GM18499 (cell line): ENCODE measurements at regions not wholly inside any gene's neighbourhood (a gene's known extent, or its start where the extent isn't known, plus 50 kb on each side); places are given as distances from the start of the nearest gene placed in this dataset.
"Not testable (repeated sequence)": the region's sequence is repeated elsewhere in the genome, so short reads cannot be mapped to it uniquely, and the experiment has no call there.

ENCODE experiments used
- ATAC-seq: cut with Tn5 transposase; IDR thresholded peaks from one replicate; pipeline ENCODE4 v1.9.1; 2021; ENCODE audit warnings: moderate number of reproducible peaks; ENCODE audit not compliant: insufficient read depth, unreplicated experiment

DNA sequence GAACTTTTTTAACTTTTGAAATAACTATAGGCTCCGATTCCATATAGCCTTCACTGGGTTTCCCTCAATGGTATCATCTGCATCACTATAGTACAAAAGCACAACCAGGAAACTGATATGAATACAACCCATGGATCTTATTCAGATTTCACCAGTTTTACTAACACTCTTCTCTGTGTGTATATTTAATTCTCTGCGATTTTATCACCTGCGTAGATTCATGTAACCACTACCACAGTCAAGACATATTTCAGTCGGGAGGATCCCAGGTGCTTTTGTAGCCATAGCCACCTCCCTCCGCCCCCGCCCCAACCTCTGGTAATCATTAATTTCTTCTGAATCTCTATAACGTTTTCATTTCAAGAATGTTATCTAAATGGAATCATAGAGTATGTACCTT lies 82.8 kb upstream of the C7orf33 start:
- no peak for ATAC-seq

DNA sequence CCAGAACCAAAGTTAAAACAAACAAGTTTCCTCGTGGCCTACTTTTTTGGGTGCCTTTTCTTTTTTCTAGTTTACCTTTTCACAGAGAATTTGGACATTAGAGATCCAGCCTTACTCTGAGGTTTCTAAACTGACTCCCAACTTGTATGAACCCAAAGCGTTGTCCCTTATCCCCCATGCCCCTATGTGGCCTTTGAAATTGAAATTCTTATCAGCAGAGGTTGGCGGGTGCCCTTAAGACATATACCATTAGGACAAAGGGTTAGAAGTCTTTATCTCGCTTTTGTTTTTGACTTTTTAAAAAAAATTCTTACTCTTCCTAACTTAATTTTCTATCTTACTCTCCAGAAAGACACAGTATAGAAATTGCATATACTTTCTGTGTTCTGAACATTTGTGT lies 76.3 kb upstream of the C7orf33 start:
- ATAC-seq: no peak

DNA sequence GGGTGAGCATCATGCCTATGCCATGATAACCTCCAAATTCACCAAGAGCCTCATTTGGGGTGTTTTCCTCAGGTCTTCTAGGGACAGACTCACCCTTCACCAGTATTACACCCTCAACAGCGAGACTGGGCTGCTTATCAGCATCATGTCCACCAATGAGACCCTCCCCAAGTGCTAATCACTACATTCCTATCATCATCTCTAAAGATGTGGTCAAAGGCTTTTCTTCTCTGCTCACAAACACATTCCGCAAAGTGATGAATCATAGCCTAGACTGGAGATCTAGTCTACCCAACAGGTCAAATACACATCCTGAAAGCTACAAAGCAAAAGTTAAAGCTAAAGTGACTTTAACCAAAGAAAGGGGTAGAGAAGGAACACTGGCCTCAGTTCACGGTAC lies 75.3 kb upstream of the C7orf33 start:
- ATAC-seq: no peak

DNA sequence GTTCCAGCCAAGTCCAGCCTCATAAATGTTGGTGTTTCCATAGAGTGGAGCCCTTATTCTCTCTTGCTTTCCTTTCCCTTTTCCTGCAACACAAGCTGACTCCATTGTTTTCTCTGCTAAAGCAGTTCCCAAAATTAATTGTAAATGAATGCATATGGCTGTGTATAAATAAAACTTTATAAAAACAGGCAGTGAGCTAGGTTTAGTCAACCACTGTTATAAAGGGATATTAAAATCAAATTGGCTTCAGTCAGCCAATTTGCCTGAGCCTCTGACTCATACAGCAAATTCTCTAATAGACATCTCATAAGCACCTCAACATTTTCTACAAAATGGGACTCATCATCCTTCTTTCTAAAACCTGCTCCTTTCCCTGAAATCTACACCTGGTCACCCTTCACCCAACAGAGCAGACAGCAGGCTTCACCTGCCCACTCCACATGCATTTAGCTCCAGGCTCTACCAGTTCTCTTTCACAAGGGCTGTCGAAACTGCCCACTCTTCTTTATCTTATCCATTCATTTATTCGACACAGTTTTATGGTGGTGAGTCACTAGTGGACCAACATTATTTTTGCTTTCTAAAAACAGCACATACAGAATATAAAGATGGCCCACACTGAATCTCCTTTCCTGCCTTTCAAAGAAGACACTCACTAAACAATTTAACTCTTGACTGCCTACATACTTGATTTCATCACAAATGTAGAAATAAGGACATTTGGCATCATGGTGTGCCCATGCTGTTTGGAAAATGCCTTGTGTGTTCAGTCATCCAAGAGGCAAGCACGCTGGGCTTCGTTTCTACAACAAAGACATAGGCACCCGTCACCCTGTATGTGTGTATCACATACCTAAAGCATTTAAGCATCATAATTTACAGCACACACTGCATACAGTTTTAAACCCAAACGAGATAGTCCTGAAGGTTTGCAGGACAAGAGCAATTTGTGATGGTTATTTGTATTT lies 74.6 kb upstream of the C7orf33 start:
- ATAC-seq: no peak

DNA sequence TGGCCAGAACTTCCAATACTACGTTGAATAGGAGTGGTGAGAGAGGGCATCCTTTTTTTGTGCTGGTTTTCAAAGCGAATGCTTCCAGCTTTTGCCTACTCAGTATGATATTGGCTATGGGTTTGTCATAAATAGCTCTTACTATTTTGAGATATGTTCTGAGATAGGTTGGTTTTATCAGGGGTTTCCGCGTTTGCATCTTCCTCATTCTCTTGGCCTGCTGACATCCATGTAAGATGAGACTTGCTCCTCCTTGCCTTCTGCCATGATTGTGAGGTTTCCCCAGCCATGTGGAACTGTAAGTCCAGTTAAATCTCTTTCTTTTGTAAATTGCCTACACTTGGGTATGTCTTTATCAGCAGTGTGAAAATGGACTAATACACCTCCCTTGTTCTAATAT lies 71.2 kb upstream of the C7orf33 start:
- ATAC-seq: not testable (repeated sequence)

DNA sequence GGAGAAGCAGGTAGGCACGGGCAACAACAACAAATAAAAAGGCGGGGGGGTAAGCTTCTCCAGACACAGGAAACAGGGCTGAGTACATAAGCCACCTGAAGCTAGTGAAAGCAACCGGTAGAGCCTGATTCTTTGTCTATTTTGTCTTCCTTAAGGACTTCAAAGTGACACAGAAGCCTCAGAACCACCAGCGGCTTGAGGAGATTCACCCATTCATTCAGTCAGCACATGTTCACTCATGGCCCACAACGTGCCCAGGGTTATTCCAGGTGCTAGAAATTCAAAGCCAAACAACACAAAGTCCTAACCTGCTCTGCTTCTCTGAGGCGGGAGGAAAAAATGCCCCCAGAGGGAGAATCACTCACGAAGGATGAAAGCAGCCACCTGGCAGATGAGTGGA lies 69.3 kb upstream of the C7orf33 start:
- ATAC-seq: no peak

DNA sequence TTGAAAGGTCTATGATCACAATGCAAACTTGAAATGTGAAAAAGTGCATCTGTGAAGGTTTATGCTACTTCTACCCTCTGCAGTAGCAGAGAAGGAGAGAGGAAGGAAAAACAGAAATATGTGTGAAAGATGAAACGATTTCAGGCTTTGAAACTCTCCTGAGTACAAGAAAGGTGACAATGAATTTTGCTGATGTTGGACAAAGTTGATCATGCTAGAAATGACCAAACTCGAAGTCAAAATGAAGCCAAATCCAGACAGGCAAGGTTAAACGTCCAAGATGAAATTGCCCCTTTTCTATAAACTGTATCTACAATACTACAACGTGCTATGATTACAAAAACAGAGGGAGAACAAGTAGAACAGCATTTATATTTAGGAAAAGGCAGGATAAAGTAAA lies 67.0 kb upstream of the C7orf33 start:
- ATAC-seq: no peak

DNA sequence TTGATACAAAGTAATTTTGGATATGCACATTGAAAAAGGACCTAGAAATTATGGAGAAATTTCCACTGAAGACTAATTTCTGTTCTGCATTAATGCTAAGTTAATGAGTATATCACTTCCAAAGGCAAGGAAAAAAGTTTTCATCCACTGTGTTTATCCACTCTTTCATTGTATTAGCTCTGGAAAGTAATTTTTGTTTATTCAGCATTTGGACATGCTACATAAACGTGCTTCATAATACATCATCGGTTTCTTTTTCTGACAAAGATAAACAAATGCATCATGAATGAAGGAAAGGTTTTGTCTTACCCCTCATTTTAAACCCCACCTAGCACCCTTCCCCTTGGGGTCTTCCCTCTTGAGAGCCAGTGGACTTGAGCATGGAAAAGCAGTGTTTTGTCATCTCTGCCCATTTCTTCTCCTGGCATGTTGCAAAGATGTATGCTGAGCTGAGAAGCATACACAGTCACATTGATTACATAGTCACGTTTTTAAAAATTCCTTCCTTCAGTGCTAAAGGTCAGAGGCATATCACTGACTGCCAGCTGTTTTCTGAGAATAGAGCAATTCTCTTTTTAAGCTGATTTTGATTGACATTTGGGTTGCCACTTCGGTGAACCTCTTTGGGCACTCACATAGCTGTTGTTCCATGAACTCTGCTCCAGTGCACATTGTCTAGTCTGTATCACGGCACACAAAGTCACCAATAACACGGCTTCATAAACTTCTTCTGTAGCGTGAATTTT lies 65.9 kb upstream of the C7orf33 start:
- ATAC-seq: no peak

DNA sequence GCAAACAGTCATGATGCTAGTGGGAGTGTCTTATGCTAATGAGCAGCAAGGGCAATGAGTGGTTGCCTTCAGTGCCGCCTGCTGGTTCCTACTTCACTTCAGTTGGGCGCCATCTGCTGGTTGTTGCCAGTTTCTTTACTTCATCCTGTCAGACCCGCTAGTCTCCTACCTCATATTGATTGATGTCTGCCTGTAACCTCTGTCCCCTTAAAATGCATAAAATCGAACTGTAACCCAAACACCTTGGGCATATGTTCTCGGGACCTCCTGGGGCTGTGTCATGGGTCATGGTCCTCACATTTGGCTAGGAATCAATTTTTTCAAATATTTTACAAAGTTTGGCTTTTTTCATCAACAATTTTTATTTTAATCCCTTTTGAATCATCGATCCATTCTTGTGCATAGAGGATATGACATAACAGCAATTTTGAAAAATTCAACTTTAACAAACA lies 62.8 kb upstream of the C7orf33 start:
- peak; percentile 95 for ATAC-seq

DNA sequence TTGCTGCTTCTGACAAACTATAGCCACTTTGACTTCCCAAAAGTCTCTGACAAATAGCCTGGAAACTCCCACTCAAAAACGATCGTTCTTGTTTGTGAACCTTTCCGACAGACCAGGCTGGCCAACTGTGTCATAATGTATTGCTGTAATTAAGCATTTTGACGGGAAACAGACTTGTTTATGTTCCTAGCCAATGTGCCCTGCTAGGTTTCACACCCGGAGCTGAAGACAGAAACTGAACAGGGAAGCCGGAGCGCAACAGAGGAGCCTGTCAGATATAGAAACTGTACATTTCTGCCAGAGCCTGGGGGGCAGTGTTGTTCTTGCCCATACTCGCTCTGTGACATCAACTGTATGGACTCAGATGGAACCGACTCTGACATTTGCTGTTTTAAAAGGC lies 55.3 kb upstream of the C7orf33 start:
- ATAC-seq: no peak

DNA sequence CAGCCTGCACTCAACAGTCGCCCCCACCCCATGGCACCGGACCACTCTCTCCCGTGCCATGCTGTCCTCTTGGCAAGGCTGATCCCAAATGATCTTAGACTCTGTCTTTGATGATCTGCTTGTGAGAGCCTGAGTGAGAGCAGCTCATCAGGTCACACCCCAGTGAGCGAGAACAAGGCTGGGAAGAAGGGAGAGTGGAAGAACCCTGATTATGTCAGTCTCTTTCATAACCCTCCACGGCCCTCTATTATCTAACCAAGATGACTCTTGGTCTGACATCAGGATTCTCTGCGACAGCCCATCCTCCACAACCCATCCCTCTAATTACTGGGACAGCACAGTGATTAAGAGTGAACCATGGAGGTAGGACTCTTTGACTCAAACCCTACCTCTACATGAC lies 53.1 kb upstream of the C7orf33 start:
- ATAC-seq: no peak

DNA sequence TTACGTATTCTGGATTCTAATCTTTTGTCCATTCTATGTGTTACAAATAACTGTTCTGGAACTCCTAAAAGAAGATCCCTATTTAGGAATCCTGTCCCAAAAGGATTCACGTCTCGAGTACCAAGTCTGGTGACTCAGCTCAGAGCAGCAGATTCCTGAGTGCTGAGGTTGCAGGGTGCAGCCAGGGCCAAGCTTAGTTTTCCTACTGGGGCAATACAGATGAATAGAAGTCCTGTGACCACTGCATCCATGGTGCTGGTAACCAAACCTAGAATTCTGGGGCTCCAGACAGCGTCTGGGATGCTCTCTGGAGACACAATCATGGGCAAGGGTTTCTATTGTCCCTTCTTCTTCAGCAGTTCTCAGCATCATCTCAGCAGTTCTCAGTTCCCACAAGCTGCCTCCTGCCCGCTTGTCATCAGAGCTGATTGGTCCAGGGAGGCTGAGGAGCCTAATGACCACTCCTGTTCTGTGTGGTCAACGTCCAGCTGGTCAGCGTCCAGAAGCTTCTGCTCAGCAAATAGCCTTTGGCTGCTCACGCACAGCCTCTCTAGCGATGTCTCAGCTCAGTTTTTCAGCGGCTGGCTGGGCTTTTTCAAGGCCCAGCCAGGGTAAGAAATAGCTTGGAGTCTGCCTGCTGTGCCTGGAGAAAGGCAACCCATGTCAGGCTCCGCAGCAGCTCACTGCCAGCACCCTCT lies 50.4 kb upstream of the C7orf33 start:
- ATAC-seq: no peak
